ENCODE measurements at regions not wholly inside any gene's neighbourhood (a gene's known extent, or its start where the extent isn't known, plus 50 kb on each side); places are given as distances from the start of the nearest gene placed in this dataset.

GRCh38 chr14:86858591-86858990, 1134.4 kb downstream of the GALC start:
- DNase-seq, result no peak

- no peak for DNase-seq
Measured at GRCh38 chr14:86858031-86858430, 1135.0 kb downstream of the GALC start.

GRCh38 chr14:86852530-86852929, 1140.5 kb downstream of the GALC start:
- DNase-seq, result no peak

- DNase-seq, result no peak
Measured at GRCh38 chr14:86847140-86847539, 1145.8 kb downstream of the GALC start.

GRCh38 chr14:86838363-86838762, 1154.6 kb downstream of the GALC start:
- DNase-seq, result no peak

- DNase-seq, result no peak
Measured at GRCh38 chr14:86826661-86827060, 1166.3 kb downstream of the GALC start.

- no peak for DNase-seq
Measured at GRCh38 chr14:86824167-86824566, 1168.8 kb downstream of the GALC start.

- DNase-seq, result no peak
Measured at GRCh38 chr14:86823581-86823980, 1169.4 kb downstream of the GALC start.

- DNase-seq, result no peak
Measured at GRCh38 chr14:86815341-86815740, 1177.6 kb downstream of the GALC start.

- DNase-seq, result no peak
Measured at GRCh38 chr14:86802726-86803125, 1190.3 kb downstream of the GALC start.

- no peak for DNase-seq
Measured at GRCh38 chr14:86799244-86799647, 1193.7 kb downstream of the GALC start.

GRCh38 chr14:86798330-86798729, 1194.7 kb downstream of the GALC start:
- no peak for DNase-seq

- no peak for DNase-seq
Measured at GRCh38 chr14:86797075-86797351, 1196.0 kb downstream of the GALC start.

- no peak for DNase-seq
Measured at GRCh38 chr14:86796221-86797074, 1196.5 kb downstream of the GALC start.

GRCh38 chr14:86794689-86795088, 1198.3 kb downstream of the GALC start:
- no peak for DNase-seq

GRCh38 chr14:86790408-86791364, 1202.3 kb downstream of the GALC start:
- DNase-seq, result no peak

GRCh38 chr14:86788224-86788623, 1204.8 kb downstream of the GALC start:
- DNase-seq, result no peak

- DNase-seq, result no peak
Measured at GRCh38 chr14:86787717-86788116, 1205.3 kb downstream of the GALC start.

- DNase-seq, result no peak
Measured at GRCh38 chr14:86782092-86782580, 1210.8 kb downstream of the GALC start.

GRCh38 chr14:86780876-86781510, 1212.0 kb downstream of the GALC start:
- no peak for DNase-seq

- DNase-seq, result no peak
Measured at GRCh38 chr14:86780461-86780860, 1212.5 kb downstream of the GALC start.

- no peak for DNase-seq
Measured at GRCh38 chr14:86779416-86779815, 1213.6 kb downstream of the GALC start.

GRCh38 chr14:86777963-86778602, 1214.9 kb downstream of the GALC start:
- no peak for DNase-seq

Measured in stimulated activated CD4-positive, alpha-beta T cell treated with anti-CD3 and anti-CD28 coated beads, Interleukin-12 subunit alpha, Interleukin-12 subunit beta, amount 100 ng/mL, for 4 hours (primary cell).